ENCODE measurements at regions not wholly inside any gene's neighbourhood (a gene's known extent, or its start where the extent isn't known, plus 50 kb on each side); places are given as distances from the start of the nearest gene placed in this dataset.

DNA sequence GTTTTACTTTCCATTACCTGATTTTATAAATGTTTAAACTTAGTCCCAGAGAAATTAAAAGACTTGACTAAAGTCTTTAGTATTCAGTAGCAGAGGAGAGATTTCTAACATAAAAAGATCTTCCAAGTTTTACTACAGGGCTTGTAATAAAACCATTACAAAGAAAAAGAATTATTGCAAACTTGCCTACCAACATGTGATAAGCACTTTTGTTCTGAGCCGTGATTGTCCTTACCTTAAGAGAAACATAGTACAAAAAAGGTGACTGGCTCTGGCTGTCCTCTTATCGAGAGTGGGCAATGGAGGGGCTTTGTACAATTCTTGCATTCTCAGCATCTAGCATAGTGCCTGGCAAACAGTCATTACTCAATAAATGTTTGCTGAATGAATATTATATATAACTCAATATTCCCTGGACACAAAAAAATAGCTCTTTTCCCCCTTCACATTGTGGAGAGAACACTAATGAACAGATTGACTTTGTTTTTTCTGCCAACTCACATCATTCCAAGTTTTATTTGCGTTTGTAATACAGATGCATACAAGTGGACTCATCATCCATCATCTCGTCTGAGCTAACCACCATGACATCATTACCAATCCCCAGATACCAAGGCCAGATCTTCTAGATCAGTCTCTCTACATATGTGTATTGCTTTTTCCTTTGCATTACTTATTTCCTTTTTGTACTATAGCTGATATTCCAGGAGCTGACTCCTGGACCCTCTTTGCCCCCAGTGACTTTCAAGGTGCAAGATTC, 192.8 kb upstream of the EEA1 start:
- H3K36me3 Mint-ChIP-seq (ENCODE audit: low read depth), result no peaks in the 10 kb centered on the region
- DNase-seq, result no peak
- H3K27me3 Mint-ChIP-seq, result no peaks in the 10 kb centered on the region
- H3K4me1 Mint-ChIP-seq, result no peaks in the 10 kb centered on the region
- H3K27ac Mint-ChIP-seq, result no peak overlapping the region
- peaks cover 3% of the 10 kb centered on the region for H3K9me3 Mint-ChIP-seq
- intact Hi-C loops (cut with micrococcal nuclease), result no loop called here
- H3K4me3 Mint-ChIP-seq, result no peak overlapping the region

- Mint-ChIP-seq H3K9me3 (peaks cover 3% of the 10 kb centered on the region), H3K4me1 (no peaks in the 10 kb centered on the region), H3K36me3 (ENCODE audit: low read depth) (no peaks in the 10 kb centered on the region), H3K4me3 (no peak overlapping the region), H3K27ac (no peak overlapping the region), H3K27me3 (no peaks in the 10 kb centered on the region)
- intact Hi-C loops (cut with micrococcal nuclease), result no loop called here
- DNase-seq, result no peak
Measured at GRCh38 chr12:93122569-93123091, 193.5 kb upstream of the EEA1 start.

DNA sequence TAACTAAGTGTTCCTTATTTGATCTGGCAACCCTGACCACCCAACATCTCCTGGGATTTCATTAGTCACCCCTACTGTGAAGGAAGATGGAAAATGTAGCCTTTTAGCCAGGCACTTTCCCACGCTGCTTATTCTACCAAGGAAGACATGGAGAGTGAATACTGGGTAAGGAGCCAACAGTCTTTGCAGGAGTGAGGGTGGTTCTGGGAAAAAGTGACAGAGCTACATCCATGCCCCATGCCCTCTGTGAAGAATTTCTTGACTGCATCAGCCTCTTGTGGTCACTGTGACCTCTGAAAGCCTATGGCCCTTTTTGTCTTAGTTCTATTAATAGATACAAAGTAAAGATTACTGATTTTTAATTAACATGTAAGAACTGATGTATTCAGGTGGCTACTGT, 196.0 kb upstream of the EEA1 start:
- intact Hi-C loops (cut with micrococcal nuclease), result no loop called here

DNA sequence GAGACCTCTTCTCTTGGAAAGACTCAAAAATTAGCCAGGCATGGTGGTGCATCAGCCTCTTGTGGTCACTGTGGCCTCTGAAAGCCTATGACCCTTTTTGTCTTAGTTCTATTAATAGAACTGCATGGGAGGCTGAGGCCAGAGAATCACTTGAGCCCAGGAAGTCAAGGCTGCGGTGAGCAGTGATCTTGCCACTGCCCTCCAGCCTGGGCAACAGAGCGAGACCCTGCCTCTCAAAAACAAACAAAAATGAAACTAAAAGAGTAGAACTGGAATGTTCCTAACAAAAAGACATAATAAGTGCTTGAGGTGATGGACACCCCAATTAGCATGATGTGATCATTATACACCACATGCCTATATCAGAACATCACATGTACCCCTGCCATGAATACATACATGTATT, 197.0 kb upstream of the EEA1 start:
- Mint-ChIP-seq H3K27ac (no peak overlapping the region), H3K36me3 (ENCODE audit: low read depth) (no peaks in the 10 kb centered on the region), H3K4me1 (no peaks in the 10 kb centered on the region), H3K9me3 (peaks cover 3% of the 10 kb centered on the region), H3K4me3 (no peak overlapping the region), H3K27me3 (no peaks in the 10 kb centered on the region)
- no peak for DNase-seq
- intact Hi-C loops (cut with micrococcal nuclease), result no loop called here

More for the DNA sequence above, 196.0 kb upstream of the EEA1 start:
- Mint-ChIP-seq H3K9me3 (peaks cover 3% of the 10 kb centered on the region), H3K4me3 (no peak overlapping the region), H3K36me3 (ENCODE audit: low read depth) (no peaks in the 10 kb centered on the region), H3K4me1 (no peaks in the 10 kb centered on the region), H3K27me3 (no peaks in the 10 kb centered on the region), H3K27ac (no peak overlapping the region)
- no peak for DNase-seq

DNA sequence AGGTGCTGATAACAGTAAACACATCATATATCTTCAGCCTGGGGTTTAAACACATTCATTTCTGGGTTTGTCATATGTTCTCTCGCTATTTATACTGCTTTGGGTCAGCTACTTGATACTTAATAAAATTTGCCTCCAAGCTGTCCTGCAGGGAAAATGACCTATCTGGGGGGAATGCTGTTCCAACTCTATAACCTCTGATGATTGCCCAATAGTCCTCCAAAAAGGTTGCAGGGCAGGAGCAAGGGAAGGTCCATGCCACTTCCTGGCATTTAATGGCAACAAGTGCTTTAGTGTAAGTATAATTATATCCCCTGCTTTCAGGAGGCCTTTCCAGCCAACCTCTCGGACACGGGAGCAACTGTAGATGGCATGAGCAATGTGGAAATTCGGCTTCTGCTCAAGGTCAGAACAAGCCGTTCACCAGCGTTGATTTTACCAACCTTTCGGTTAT, 198.0 kb upstream of the EEA1 start:
- intact Hi-C loops (cut with micrococcal nuclease), result no loop called here
- H3K4me3 Mint-ChIP-seq, result no peak overlapping the region
- H3K36me3 Mint-ChIP-seq (ENCODE audit: low read depth), result no peaks in the 10 kb centered on the region
- H3K27me3 Mint-ChIP-seq, result no peaks in the 10 kb centered on the region
- no peak for DNase-seq
- H3K4me1 Mint-ChIP-seq, result no peaks in the 10 kb centered on the region
- H3K27ac Mint-ChIP-seq, result no peak overlapping the region
- H3K9me3 Mint-ChIP-seq, result peaks cover 3% of the 10 kb centered on the region

GRCh38 chr12:93127582-93128331, 198.7 kb upstream of the EEA1 start:
- DNase-seq, result no peak
- peaks cover 3% of the 10 kb centered on the region for H3K9me3 Mint-ChIP-seq
- no peaks in the 10 kb centered on the region for H3K27me3 Mint-ChIP-seq
- no peaks in the 10 kb centered on the region for H3K36me3 Mint-ChIP-seq (ENCODE audit: low read depth)
- H3K27ac Mint-ChIP-seq, result no peak overlapping the region
- no peaks in the 10 kb centered on the region for H3K4me1 Mint-ChIP-seq
- no peak overlapping the region for H3K4me3 Mint-ChIP-seq
- intact Hi-C loops (cut with micrococcal nuclease), result no loop called here

DNA sequence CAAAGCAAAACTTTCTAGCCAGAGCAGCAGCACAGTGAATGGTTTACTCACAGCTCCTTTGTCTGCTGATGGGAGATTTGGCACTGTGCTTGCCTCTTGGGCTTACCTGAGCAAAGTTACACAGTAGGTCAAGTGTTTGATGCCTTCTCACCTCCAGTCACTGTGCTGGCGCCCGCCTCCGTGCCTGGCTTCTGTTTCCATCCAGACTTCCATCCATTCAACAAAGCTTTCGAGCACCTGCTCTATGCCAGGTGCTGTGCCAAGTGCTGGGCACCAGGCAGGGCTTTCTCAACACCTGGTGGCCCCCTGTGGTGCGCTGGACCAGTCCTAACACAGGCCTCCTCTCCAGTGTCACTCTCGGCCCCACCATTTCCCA, 199.2 kb upstream of the EEA1 start:
- intact Hi-C loops (cut with micrococcal nuclease), result no loop called here
- Mint-ChIP-seq H3K4me3 (no peak overlapping the region), H3K27me3 (no peaks in the 10 kb centered on the region), H3K36me3 (ENCODE audit: low read depth) (no peaks in the 10 kb centered on the region), H3K27ac (no peak overlapping the region), H3K4me1 (no peaks in the 10 kb centered on the region), H3K9me3 (peaks cover 3% of the 10 kb centered on the region)
- DNase-seq, result no peak

DNA sequence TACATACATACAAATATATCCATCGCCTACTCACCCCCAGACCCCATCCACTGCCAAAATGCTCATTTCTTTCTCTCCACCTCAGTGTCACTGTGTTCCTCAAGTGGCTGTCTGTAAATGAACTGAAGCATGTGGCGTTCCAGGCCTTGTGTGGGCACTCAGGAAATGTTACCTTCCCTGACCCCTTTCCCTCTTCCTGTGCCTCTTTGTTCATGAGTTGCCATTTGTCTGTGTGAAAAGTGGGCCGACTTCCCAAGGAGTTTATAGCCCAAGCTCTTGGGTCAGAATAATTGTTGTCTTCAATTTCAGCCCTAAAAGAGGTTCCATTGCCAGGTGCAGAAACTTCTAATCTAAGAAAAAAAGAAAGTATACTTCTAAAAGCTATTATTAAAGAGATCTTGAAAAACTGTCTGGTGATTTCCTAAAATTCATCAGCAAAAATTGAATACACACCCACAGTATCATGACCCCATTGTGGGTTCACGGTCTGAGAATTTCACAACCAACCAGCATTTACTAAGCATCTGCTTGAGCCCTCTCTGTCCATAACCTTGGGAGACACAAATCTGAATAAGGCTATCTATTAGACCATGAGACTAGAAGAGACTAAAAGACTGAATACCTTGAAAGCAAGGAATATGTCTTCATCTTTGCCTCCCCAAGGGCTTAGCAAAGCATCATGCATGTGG, 201.4 kb upstream of the EEA1 start:
- H3K9me3 Mint-ChIP-seq, result no peaks in the 10 kb centered on the region
- H3K4me1 Mint-ChIP-seq, result peaks cover 7% of the 10 kb centered on the region
- H3K4me3 Mint-ChIP-seq, result no peak overlapping the region
- no peak overlapping the region for H3K27ac Mint-ChIP-seq
- no peak for DNase-seq
- H3K27me3 Mint-ChIP-seq, result no peaks in the 10 kb centered on the region
- intact Hi-C loops (cut with micrococcal nuclease), result no loop called here
- no peaks in the 10 kb centered on the region for H3K36me3 Mint-ChIP-seq (ENCODE audit: low read depth)

DNA sequence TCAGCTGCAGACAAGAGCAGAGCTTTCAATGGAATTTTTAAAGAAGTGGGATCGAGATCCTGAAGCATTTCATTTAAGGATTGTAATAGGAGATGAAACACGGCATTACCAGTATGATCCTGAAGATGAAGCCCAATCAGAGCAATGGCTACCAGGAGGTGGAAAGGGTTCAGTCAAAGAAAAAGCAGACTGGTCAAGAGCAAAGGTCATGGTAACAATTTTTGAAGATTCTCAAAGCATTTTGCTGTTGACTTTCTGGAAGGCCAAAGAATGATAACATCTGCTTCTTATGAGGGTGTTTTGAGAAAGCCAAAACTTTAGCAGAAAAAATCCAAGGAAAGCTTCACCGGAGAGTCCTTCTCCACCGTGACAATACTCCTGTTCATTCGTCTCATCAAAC, 204.3 kb upstream of the EEA1 start:
- H3K9me3 Mint-ChIP-seq, result no peaks in the 10 kb centered on the region
- H3K27ac Mint-ChIP-seq, result no peak overlapping the region
- peaks cover 16% of the 10 kb centered on the region for H3K4me1 Mint-ChIP-seq
- H3K36me3 Mint-ChIP-seq (ENCODE audit: low read depth), result no peaks in the 10 kb centered on the region
- intact Hi-C loops (cut with micrococcal nuclease), result no loop called here
- no peaks in the 10 kb centered on the region for H3K27me3 Mint-ChIP-seq
- no peak for DNase-seq
- no peak overlapping the region for H3K4me3 Mint-ChIP-seq

- H3K27me3 Mint-ChIP-seq, result no peaks in the 10 kb centered on the region
- H3K4me1 Mint-ChIP-seq, result peaks cover 18% of the 10 kb centered on the region
- no peak overlapping the region for H3K27ac Mint-ChIP-seq
- no peak for DNase-seq
- H3K36me3 Mint-ChIP-seq (ENCODE audit: low read depth), result no peaks in the 10 kb centered on the region
- intact Hi-C loops (cut with micrococcal nuclease), result no loop called here
- H3K4me3 Mint-ChIP-seq, result no peak overlapping the region
- no peaks in the 10 kb centered on the region for H3K9me3 Mint-ChIP-seq
Measured at GRCh38 chr12:93134175-93134890, 205.2 kb upstream of the EEA1 start.

GRCh38 chr12:93134893-93135285, 205.8 kb upstream of the EEA1 start:
- DNase-seq, result no peak

DNA sequence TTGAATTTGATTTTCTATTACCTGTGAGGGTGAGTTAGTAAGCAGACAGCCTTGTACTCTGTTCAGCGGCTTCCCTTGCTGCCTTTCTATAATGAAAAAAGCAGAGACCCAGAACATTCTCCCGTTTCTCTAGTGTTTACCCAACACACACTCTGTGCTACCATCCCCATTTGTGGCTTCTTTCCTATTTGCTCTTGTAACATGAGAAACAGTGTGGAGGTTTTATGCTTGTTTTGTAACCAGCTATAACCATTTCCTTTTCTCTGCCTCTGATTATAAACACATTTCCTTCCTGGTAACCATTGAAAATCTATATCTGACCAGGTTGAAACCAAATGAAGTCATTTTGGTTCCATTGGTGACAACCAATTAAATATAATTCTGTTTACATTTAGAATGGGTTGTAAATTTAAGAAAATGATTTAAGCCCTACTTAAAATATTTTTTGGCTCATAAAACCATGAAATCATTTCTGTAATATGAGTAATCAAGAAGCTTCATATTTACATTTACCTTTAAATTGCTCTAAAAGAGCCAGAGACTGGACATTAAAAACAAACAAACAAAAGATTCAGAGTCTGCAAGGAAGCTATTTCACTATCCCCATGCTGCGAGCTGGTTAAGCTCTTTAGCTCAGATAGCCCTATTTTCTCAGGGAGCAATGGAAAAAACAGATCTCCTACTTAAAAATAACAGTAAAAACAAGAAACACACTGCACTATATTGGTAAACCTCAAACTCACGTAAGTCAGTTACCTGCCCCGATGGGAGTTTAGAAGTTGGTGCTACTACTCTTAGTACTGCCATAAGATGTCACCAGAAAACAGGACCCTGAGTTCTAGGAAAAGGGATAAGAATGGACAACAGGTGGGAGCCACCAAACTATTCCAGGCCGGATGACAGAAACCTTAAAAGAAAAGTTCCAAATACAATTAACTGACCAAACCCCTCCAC, 206.5 kb upstream of the EEA1 start:
- Mint-ChIP-seq H3K27me3 (no peaks in the 10 kb centered on the region), H3K27ac (peak overlapping the region; percentile 10), H3K36me3 (ENCODE audit: low read depth) (no peaks in the 10 kb centered on the region), H3K9me3 (no peaks in the 10 kb centered on the region), H3K4me3 (no peak overlapping the region), H3K4me1 (peaks cover 18% of the 10 kb centered on the region)
- intact Hi-C loops (cut with micrococcal nuclease), result loop anchor here (5.0 kb wide), 1 partner anchor 38 kb away; no protein-coding TSS in a partner anchor
- DNase-seq, result peak; percentile 59

More at GRCh38 chr12:93134893-93135285, 205.8 kb upstream of the EEA1 start:
- H3K27ac Mint-ChIP-seq, result no peak overlapping the region
- no peaks in the 10 kb centered on the region for H3K27me3 Mint-ChIP-seq
- no peaks in the 10 kb centered on the region for H3K9me3 Mint-ChIP-seq
- H3K4me1 Mint-ChIP-seq, result peaks cover 18% of the 10 kb centered on the region
- no peaks in the 10 kb centered on the region for H3K36me3 Mint-ChIP-seq (ENCODE audit: low read depth)
- H3K4me3 Mint-ChIP-seq, result no peak overlapping the region
- intact Hi-C loops (cut with micrococcal nuclease), result loop anchor here (5.0 kb wide), 1 partner anchor 38 kb away; no protein-coding TSS in a partner anchor

Measured in activated CD4-positive, alpha-beta T cell treated with anti-CD3 and anti-CD28 coated beads, Interleukin-2, amount 10 ng/mL, durations not matched to agents 24 days and 14 days (primary cell).